Endometrium (tissue), 2 donors: ENCODE measurements at regions not wholly inside any gene's neighbourhood (a gene's known extent, or its start where the extent isn't known, plus 50 kb on each side); places are given as distances from the start of the nearest gene placed in this dataset.

Experiments used
- FAIRE-seq: peaks from 2 replicates; lab custom pipeline; 2012; peaks lifted over from hg19 to GRCh38; lab: Jason Lieb, UNC
- donor health status: control.
- donor health status: control.

- no peak for FAIRE-seq
Measured at GRCh38 chr15:38648121-38648843, 83.7 kb upstream of the RASGRP1 start.

GRCh38 chr15:38650384-38650783 lies 85.8 kb upstream of the RASGRP1 start:
- FAIRE-seq = no peak

- no peak for FAIRE-seq
Measured at GRCh38 chr15:38650936-38651327, 86.3 kb upstream of the RASGRP1 start.

- no peak for FAIRE-seq
Measured at GRCh38 chr15:38651328-38652038, 86.9 kb upstream of the RASGRP1 start.

GRCh38 chr15:38652183-38652794 lies 87.7 kb upstream of the RASGRP1 start:
- no peak for FAIRE-seq

GRCh38 chr15:38652998-38653397 lies 88.4 kb upstream of the RASGRP1 start:
- FAIRE-seq = no peak

GRCh38 chr15:38658431-38658830 lies 93.8 kb upstream of the RASGRP1 start:
- no peak for FAIRE-seq

- no peak for FAIRE-seq
Measured at GRCh38 chr15:38660738-38661137, 96.1 kb upstream of the RASGRP1 start.

- FAIRE-seq = no peak
Measured at GRCh38 chr15:38662033-38662802, 97.6 kb upstream of the RASGRP1 start.

GRCh38 chr15:38662805-38663204 lies 98.2 kb upstream of the RASGRP1 start:
- FAIRE-seq = no peak

- no peak for FAIRE-seq
Measured at GRCh38 chr15:38665586-38666305, 101.1 kb upstream of the RASGRP1 start.

GRCh38 chr15:38666865-38667510 lies 102.4 kb upstream of the RASGRP1 start:
- no peak for FAIRE-seq

GRCh38 chr15:38667890-38668850 lies 103.6 kb upstream of the RASGRP1 start:
- no peak for FAIRE-seq

GRCh38 chr15:38668898-38669391 lies 104.3 kb upstream of the RASGRP1 start:
- no peak for FAIRE-seq

- no peak for FAIRE-seq
Measured at GRCh38 chr15:38670128-38671005, 105.8 kb upstream of the RASGRP1 start.

GRCh38 chr15:38671006-38671387 lies 106.4 kb upstream of the RASGRP1 start:
- no peak for FAIRE-seq

GRCh38 chr15:38671675-38672254 lies 107.2 kb upstream of the RASGRP1 start:
- no peak for FAIRE-seq

GRCh38 chr15:38672273-38672672 lies 107.7 kb upstream of the RASGRP1 start:
- no peak for FAIRE-seq
